HFF-Myc (cell line): ENCODE measurements at regions not wholly inside any gene's neighbourhood (a gene's known extent, or its start where the extent isn't known, plus 50 kb on each side); places are given as distances from the start of the nearest gene placed in this dataset.

ENCODE experiments used
- DNase-seq: peaks from one replicate; pipeline ENCODE4 v3.0.0-alpha.2; 2011; ENCODE audit warnings: low read depth; ENCODE audit errors: extremely low read depth
- H3K4me3 ChIP-seq: replicated peaks from 2 replicates; pipeline ENCODE4 v1.5.1; 2011; ENCODE audit warnings: low read depth, mild to moderate bottlenecking, control low read depth, low read length
- CTCF ChIP-seq: IDR thresholded peaks from 2 replicates; pipeline ENCODE4 v1.5.1; 2012; ENCODE audit warnings: mild to moderate bottlenecking, low read depth, low read length, control low read depth; ENCODE audit errors: missing control alignments

- TF ChIP-seq CTCF = no peak
- no peak for DNase-seq
- no peak overlapping the region for H3K4me3 ChIP-seq
Measured at GRCh38 chr3:182323126-182323700, 470.1 kb upstream of the ATP11B start.

- no peak for DNase-seq
- no peak overlapping the region for H3K4me3 ChIP-seq
- no peak for TF ChIP-seq CTCF
Measured at GRCh38 chr3:182323898-182324297, 469.4 kb upstream of the ATP11B start.

- no peak for TF ChIP-seq CTCF
- no peak for DNase-seq
- H3K4me3 ChIP-seq = no peak overlapping the region
Measured at GRCh38 chr3:182325213-182325950, 467.9 kb upstream of the ATP11B start.

- no peak overlapping the region for H3K4me3 ChIP-seq
- no peak for TF ChIP-seq CTCF
- DNase-seq = no peak
Measured at GRCh38 chr3:182327196-182327681, 466.1 kb upstream of the ATP11B start.

- no peak for DNase-seq
- TF ChIP-seq CTCF = no peak
- no peak overlapping the region for H3K4me3 ChIP-seq
Measured at GRCh38 chr3:182330646-182331045, 462.7 kb upstream of the ATP11B start.

- TF ChIP-seq CTCF = no peak
- no peak for DNase-seq
- no peak overlapping the region for H3K4me3 ChIP-seq
Measured at GRCh38 chr3:182331341-182331740, 462.0 kb upstream of the ATP11B start.
